ENCODE measurements at regions not wholly inside any gene's neighbourhood (a gene's known extent, or its start where the extent isn't known, plus 50 kb on each side); places are given as distances from the start of the nearest gene placed in this dataset.

GRCh38 chr5:66315784-66316183 is 171.7 kb downstream of the SREK1 start:
- TF ChIP-seq CTCF (conservative IDR thresholded peaks at IDR 0.05), result no peak
- no peak for TF ChIP-seq EZH2 (IDR thresholded peaks at IDR 0.05; ENCODE audit: low read depth)

Measured in PC-9 (cell line).